Stimulated activated CD4-positive, alpha-beta T cell treated with anti-CD3 and anti-CD28 coated beads, Interleukin-1b, Interleukin-23, amount 100 ng/mL, for 24 hours (primary cell): ENCODE measurements at regions not wholly inside any gene's neighbourhood (a gene's known extent, or its start where the extent isn't known, plus 50 kb on each side); places are given as distances from the start of the nearest gene placed in this dataset.
"Not testable (repeated sequence)": the region's sequence is repeated elsewhere in the genome, so short reads cannot be mapped to it uniquely, and the experiment has no call there.

Source experiments
- DNase-seq, 4 experiments: peaks; one replicate each; pipeline ENCODE4 v3.0.0-alpha.2; 2020; ENCODE audit warnings: low read depth in 4 of 4, low spot score in 1 of 4

- no peak for DNase-seq
These were observed 166.9 kb downstream of the TOMM20 start for GRCh38 chr1:234961456-234962339.

- DNase-seq, result no peak
These were observed 167.7 kb downstream of the TOMM20 start for GRCh38 chr1:234960722-234961455.

GRCh38 chr1:234958706-234959657, 169.7 kb downstream of the TOMM20 start:
- no peak for DNase-seq

- DNase-seq, result no peak
These were observed 170.5 kb downstream of the TOMM20 start for GRCh38 chr1:234958066-234958705.

GRCh38 chr1:234957330-234958065, 171.1 kb downstream of the TOMM20 start:
- no peak for DNase-seq

GRCh38 chr1:234956821-234957329, 171.8 kb downstream of the TOMM20 start:
- no peak for DNase-seq

GRCh38 chr1:234955107-234955731, 173.4 kb downstream of the TOMM20 start:
- DNase-seq, result no peak

- DNase-seq, result no peak
These were observed 174.0 kb downstream of the TOMM20 start for GRCh38 chr1:234954613-234955012.

- DNase-seq, result no peak
These were observed 174.8 kb downstream of the TOMM20 start for GRCh38 chr1:234953655-234954405.

GRCh38 chr1:234950598-234950997, 178.0 kb downstream of the TOMM20 start:
- no peak for DNase-seq

GRCh38 chr1:234949528-234949927, 179.1 kb downstream of the TOMM20 start:
- DNase-seq, result not testable (repeated sequence)

GRCh38 chr1:234944439-234945344, 183.9 kb downstream of the TOMM20 start:
- DNase-seq, result no peak

- DNase-seq, result no peak
These were observed 184.7 kb downstream of the TOMM20 start for GRCh38 chr1:234943836-234944402.

- no peak for DNase-seq
These were observed 185.6 kb downstream of the TOMM20 start for GRCh38 chr1:234942879-234943506.

GRCh38 chr1:234942012-234942332, 186.7 kb downstream of the TOMM20 start:
- DNase-seq, result no peak

- no peak for DNase-seq
These were observed 187.2 kb downstream of the TOMM20 start for GRCh38 chr1:234941321-234942011.
